HL-60 (cell line): ENCODE measurements at regions not wholly inside any gene's neighbourhood (a gene's known extent, or its start where the extent isn't known, plus 50 kb on each side); places are given as distances from the start of the nearest gene placed in this dataset.

ENCODE experiments used
- CTCF ChIP-seq: IDR thresholded peaks from one replicate; pipeline ENCODE4 v1.5.1; 2011; ENCODE audit warnings: low read length, control low read depth, inconsistent platforms; ENCODE audit not compliant: insufficient read depth
- GABPA ChIP-seq: IDR thresholded peaks from 2 replicates; pipeline ENCODE4 v1.6.1; 2012; ENCODE audit warnings: low read depth
- POLR2AphosphoS5 ChIP-seq: IDR thresholded peaks from 2 replicates; pipeline ENCODE4 v1.6.1; 2012; ENCODE audit warnings: low read depth
- SPI1 ChIP-seq: IDR thresholded peaks from 2 replicates; pipeline ENCODE4 v1.6.1; 2012; ENCODE audit warnings: low read depth, mild to moderate bottlenecking, borderline replicate concordance

- TF ChIP-seq CTCF = no peak
- TF ChIP-seq POLR2AphosphoS5 = no peak
- no peak for TF ChIP-seq SPI1
- no peak for TF ChIP-seq GABPA
These were observed 198.4 kb downstream of the HAO1 start for GRCh38 chr20:7741866-7742265.
